Stomach (tissue), 4 donors: ENCODE measurements at regions not wholly inside any gene's neighbourhood (a gene's known extent, or its start where the extent isn't known, plus 50 kb on each side); places are given as distances from the start of the nearest gene placed in this dataset.

Experiments
- EP300 ChIP-seq: sonication (generic); formaldehyde crosslinking; IDR thresholded peaks from one replicate; pipeline ENCODE4 v1.6.1; 2017; ENCODE audit warnings: antibody characterized with exemption
- TF ChIP-seq, protein P1 (sequence below), 7 experiments: fragments of 450-650 bp in 4 of 7; fragments of 200-600 bp in 3 of 7; sonication (generic) in 3 of 7; IDR thresholded peaks; one replicate each; pipeline ENCODE4 v1.5.1; 2016 to 2019; ENCODE audit warnings: antibody characterized with exemption in 7 of 7, control low read depth in 2 of 7, mild to moderate bottlenecking in 1 of 7

GRCh38 chr4:180028682-180029081, 2214.5 kb upstream of the TENM3 start:
- TF ChIP-seq EP300: no peak
- TF ChIP-seq, protein P1, sequence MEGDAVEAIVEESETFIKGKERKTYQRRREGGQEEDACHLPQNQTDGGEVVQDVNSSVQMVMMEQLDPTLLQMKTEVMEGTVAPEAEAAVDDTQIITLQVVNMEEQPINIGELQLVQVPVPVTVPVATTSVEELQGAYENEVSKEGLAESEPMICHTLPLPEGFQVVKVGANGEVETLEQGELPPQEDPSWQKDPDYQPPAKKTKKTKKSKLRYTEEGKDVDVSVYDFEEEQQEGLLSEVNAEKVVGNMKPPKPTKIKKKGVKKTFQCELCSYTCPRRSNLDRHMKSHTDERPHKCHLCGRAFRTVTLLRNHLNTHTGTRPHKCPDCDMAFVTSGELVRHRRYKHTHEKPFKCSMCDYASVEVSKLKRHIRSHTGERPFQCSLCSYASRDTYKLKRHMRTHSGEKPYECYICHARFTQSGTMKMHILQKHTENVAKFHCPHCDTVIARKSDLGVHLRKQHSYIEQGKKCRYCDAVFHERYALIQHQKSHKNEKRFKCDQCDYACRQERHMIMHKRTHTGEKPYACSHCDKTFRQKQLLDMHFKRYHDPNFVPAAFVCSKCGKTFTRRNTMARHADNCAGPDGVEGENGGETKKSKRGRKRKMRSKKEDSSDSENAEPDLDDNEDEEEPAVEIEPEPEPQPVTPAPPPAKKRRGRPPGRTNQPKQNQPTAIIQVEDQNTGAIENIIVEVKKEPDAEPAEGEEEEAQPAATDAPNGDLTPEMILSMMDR (IDR thresholded peaks at IDR 0.05): no peak
